SK-N-SH (cell line): ENCODE measurements at regions not wholly inside any gene's neighbourhood (a gene's known extent, or its start where the extent isn't known, plus 50 kb on each side); places are given as distances from the start of the nearest gene placed in this dataset.

Experiments
- CTCF ChIA-PET: fragments of 300-600, 350-600 bp; formaldehyde crosslinking; extraction: SDS; loops from one replicate; lab custom pipeline; 2021; lab: Yijun Ruan, JAX
- POLR2A ChIA-PET: fragments of 350-600 bp; sonication (Branson Sonifier 250); formaldehyde crosslinking; extraction: SDS; loops from one replicate; lab custom pipeline; 2020; ENCODE audit warnings: antibody characterized with exemption, inconsistent platforms; lab: Yijun Ruan, JAX
- DNase-seq: peaks from one replicate; pipeline ENCODE4 v3.0.0; 2012
- H2AFZ ChIP-seq: fragments of 200-600 bp; sonication (generic); 2 replicates; pipeline ENCODE4 v1.8.1; 2016; ENCODE audit warnings: antibody characterized with exemption, mild to moderate bottlenecking, low read depth
- H3F3A ChIP-seq: fragments of 200-600 bp; sonication (generic); replicated peaks from 2 replicates; pipeline ENCODE3; 2016; ENCODE audit warnings: antibody characterized with exemption, mild to moderate bottlenecking; ENCODE audit not compliant: insufficient read depth
- H3K27ac ChIP-seq, 2 experiments: fragments of 200-500 bp in 1 of 2; fragments of 200-600 bp in 1 of 2; sonication (Bioruptor generic) in 1 of 2; sonication (generic), shearing (Covaris generic) in 1 of 2; 2 replicates each; pipeline versions ENCODE4 v1.5.1 to v1.6.1; 2014 to 2016; ENCODE audit warnings: low read depth in 2 of 2, inconsistent platforms in 1 of 2, low read length in 1 of 2, mild to moderate bottlenecking in 1 of 2, mixed read lengths in 1 of 2
- H3K27me3 ChIP-seq: fragments of 200-600 bp; sonication (generic), shearing (Covaris generic); 2 replicates; pipeline ENCODE4 v1.6.1; 2016; ENCODE audit warnings: mixed run types; ENCODE audit not compliant: insufficient read depth
- H3K36me3 ChIP-seq, 2 experiments: fragments of 200-500 bp in 1 of 2; fragments of 200-600 bp in 1 of 2; sonication (Bioruptor generic) in 1 of 2; sonication (generic) in 1 of 2; replicated peaks in 1 of 2; 2 replicates each; pipeline versions ENCODE3 to v1.5.1; 2014 to 2016; ENCODE audit warnings: low read length in 1 of 2, mild to moderate bottlenecking in 1 of 2; ENCODE audit not compliant: insufficient read depth in 2 of 2, control insufficient read depth in 1 of 2
- H3K4me1 ChIP-seq, 2 experiments: fragments of 200-500 bp in 1 of 2; fragments of 200-600 bp in 1 of 2; sonication (Bioruptor generic) in 1 of 2; sonication (generic), shearing (Covaris generic) in 1 of 2; 2 replicates each; pipeline versions ENCODE4 v1.5.1 to v1.6.1; 2014 to 2016; ENCODE audit warnings: low read depth in 1 of 2, low read length in 1 of 2, mixed run types in 1 of 2; ENCODE audit not compliant: insufficient read depth in 2 of 2, control insufficient read depth in 1 of 2
- H3K4me2 ChIP-seq: fragments of 200-600 bp; sonication (generic), shearing (Covaris generic); 2 replicates; pipeline ENCODE4 v1.6.1; 2017; ENCODE audit warnings: mixed run types
- H3K4me3 ChIP-seq, 2 experiments: fragments of 200-500 bp in 1 of 2; fragments of 200-600 bp in 1 of 2; sonication (Bioruptor generic) in 1 of 2; sonication (generic), shearing (Covaris generic) in 1 of 2; 2 replicates each; pipeline versions ENCODE4 v1.5.1 to v1.8.1; 2014 to 2016; ENCODE audit warnings: low read depth in 2 of 2, inconsistent platforms in 1 of 2, low read length in 1 of 2, mild to moderate bottlenecking in 1 of 2, mixed read lengths in 1 of 2, moderate library complexity in 1 of 2
- H3K79me2 ChIP-seq: fragments of 200-600 bp; sonication (generic); 2 replicates; pipeline ENCODE4 v1.8.1; 2017; ENCODE audit warnings: mild to moderate bottlenecking; ENCODE audit not compliant: insufficient read depth
- H3K9ac ChIP-seq: fragments of 200-600 bp; sonication (generic); 2 replicates; pipeline ENCODE4 v1.6.1; 2017; ENCODE audit warnings: mixed run types
- H3K9me2 ChIP-seq: fragments of 200-600 bp; sonication (generic); 2 replicates; pipeline ENCODE4 v1.6.1; 2017; ENCODE audit warnings: mixed run types
- H3K9me3 ChIP-seq: fragments of 200-600 bp; sonication (generic); 2 replicates; pipeline ENCODE4 v1.6.1; 2017; ENCODE audit warnings: mixed run types, mild to moderate bottlenecking, moderate library complexity
- H4K20me1 ChIP-seq: fragments of 200-600 bp; sonication (generic); 2 replicates; pipeline ENCODE4 v1.6.1; 2017; ENCODE audit warnings: mild to moderate bottlenecking, mixed run types; ENCODE audit not compliant: insufficient read depth
- CHD2 ChIP-seq: fragments of 150-350 bp; IDR thresholded peaks from 2 replicates; pipeline ENCODE4 v1.6.1; 2018; ENCODE audit warnings: low read length; ENCODE audit not compliant: partially characterized antibody
- EP300 ChIP-seq, 2 experiments: IDR thresholded peaks; 2 replicates each; pipeline versions ENCODE4 v1.4.0 to v1.6.1; 2012; ENCODE audit warnings: borderline replicate concordance in 1 of 2, low read depth in 1 of 2, low read length in 1 of 2
- EZH2phosphoT487 ChIP-seq: fragments of 200-600 bp; sonication (generic); IDR thresholded peaks from 2 replicates; pipeline ENCODE4 v1.6.1; 2017; ENCODE audit warnings: low read depth, mixed run types, mild to moderate bottlenecking, antibody characterized with exemption, moderate library complexity, borderline replicate concordance
- FOSL2 ChIP-seq: IDR thresholded peaks from 2 replicates; pipeline ENCODE4 v1.4.0; 2012; ENCODE audit warnings: low read depth, mild to moderate bottlenecking, moderate library complexity, borderline replicate concordance
- FOXJ3 ChIP-seq: sonication (generic); formaldehyde crosslinking; IDR thresholded peaks from 2 replicates; pipeline ENCODE4 v1.5.1; 2020; ENCODE audit warnings: mild to moderate bottlenecking, missing genetic modification reagents
- FOXM1 ChIP-seq: IDR thresholded peaks from 2 replicates; pipeline ENCODE4 v1.4.0; 2012; ENCODE audit warnings: low read depth, mild to moderate bottlenecking
- GABPA ChIP-seq: IDR thresholded peaks from 2 replicates; pipeline ENCODE4 v1.4.0; 2012; ENCODE audit warnings: low read depth, mild to moderate bottlenecking
- GATA2 ChIP-seq: sonication (generic); formaldehyde crosslinking; IDR thresholded peaks from 2 replicates; pipeline ENCODE4 v1.5.0; 2020; ENCODE audit warnings: mild to moderate bottlenecking, missing genetic modification reagents
- JUND ChIP-seq: IDR thresholded peaks from 2 replicates; pipeline ENCODE4 v1.4.0; 2012
- MXI1 ChIP-seq: IDR thresholded peaks from 2 replicates; pipeline ENCODE4 v1.6.1; 2012; ENCODE audit warnings: mild to moderate bottlenecking, low read depth, low read length, improper control_type of control experiment
- NFIC ChIP-seq: IDR thresholded peaks from 2 replicates; pipeline ENCODE4 v1.4.0; 2012; ENCODE audit warnings: borderline replicate concordance
- RCOR1 ChIP-seq: fragments of 150-350 bp; IDR thresholded peaks from 2 replicates; pipeline ENCODE4 v1.6.1; 2017; ENCODE audit warnings: antibody characterized with exemption, low read length
- RFX5 ChIP-seq: IDR thresholded peaks from 2 replicates; pipeline ENCODE4 v1.6.1; 2012; ENCODE audit warnings: mild to moderate bottlenecking, improper control_type of control experiment, low read length
- SMC3 ChIP-seq: IDR thresholded peaks from 2 replicates; pipeline ENCODE4 v1.6.1; 2012; ENCODE audit warnings: low read depth, low read length, improper control_type of control experiment
- TAF1 ChIP-seq: IDR thresholded peaks from 2 replicates; pipeline ENCODE4 v1.6.1; 2012; ENCODE audit warnings: low read depth, mild to moderate bottlenecking, low read length, moderate library complexity, borderline replicate concordance
- TCF12 ChIP-seq: IDR thresholded peaks from 2 replicates; pipeline ENCODE4 v1.4.0; 2012
- TEAD4 ChIP-seq: IDR thresholded peaks from 2 replicates; pipeline ENCODE4 v1.4.0; 2012; ENCODE audit warnings: mild to moderate bottlenecking, borderline replicate concordance; ENCODE audit not compliant: insufficient read depth
- YY1 ChIP-seq: IDR thresholded peaks from 2 replicates; pipeline ENCODE4 v1.4.0; 2012; ENCODE audit warnings: low read depth, mild to moderate bottlenecking
- TF ChIP-seq, protein P1 (sequence below): IDR thresholded peaks from 2 replicates; pipeline ENCODE4 v1.4.0; 2012; ENCODE audit warnings: low read depth
- TF ChIP-seq, protein P2 (sequence below): fragments of 200-600 bp; sonication (generic); IDR thresholded peaks from 2 replicates; pipeline ENCODE4 v1.6.1; 2017; ENCODE audit warnings: antibody characterized with exemption, mild to moderate bottlenecking, moderate library complexity
- TF ChIP-seq, protein P3 (sequence below): IDR thresholded peaks from 2 replicates; pipeline ENCODE4; 2012
- TF ChIP-seq, protein P4 (sequence below): IDR thresholded peaks from 2 replicates; pipeline ENCODE4 v1.4.0; 2012; ENCODE audit warnings: low read depth, borderline replicate concordance
- TF ChIP-seq, protein P5 (sequence below): IDR thresholded peaks from 2 replicates; pipeline ENCODE4 v1.4.0; 2012; ENCODE audit warnings: low read depth, borderline replicate concordance

DNA sequence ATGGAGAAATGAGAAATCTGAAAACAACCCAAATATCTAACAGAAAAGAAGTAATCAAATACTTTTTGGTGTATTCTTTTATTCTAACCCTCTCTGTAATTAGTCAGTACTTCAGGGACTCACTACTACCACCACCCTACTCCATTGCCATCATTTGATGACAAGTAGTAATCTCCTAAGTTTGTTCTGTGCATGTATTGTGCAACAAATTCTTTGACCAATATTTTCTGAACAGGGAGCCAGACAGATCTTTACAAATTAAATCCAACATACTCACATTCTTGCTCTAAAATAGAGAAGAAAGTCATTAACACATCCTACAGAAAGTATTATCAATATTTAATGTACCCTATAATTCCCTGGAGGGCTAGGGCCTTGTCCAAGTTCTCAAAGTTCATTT, 1416.4 kb downstream of the DSC3 start:
- H3K9me3 ChIP-seq: no peaks in the 10 kb centered on the region
- H3K4me2 ChIP-seq: no peak overlapping the region
- ChIA-PET CTCF (no interaction called here), POLR2A (no interaction called here)
- no peaks in the 10 kb centered on the region for H3K79me2 ChIP-seq
- H3K36me3 ChIP-seq: no peaks in the 10 kb centered on the region
- no peak overlapping the region for H2AFZ ChIP-seq
- H3K4me1 ChIP-seq: peaks cover 0 to 4% of the 10 kb centered on the region in 2 experiments; a peak in 1 of 4 replicates
- TF ChIP-seq NFIC (no peak), CHD2 (no peak), YY1 (no peak), JUND (no peak), MXI1 (no peak), RCOR1 (no peak), FOSL2 (no peak), FOXM1 (no peak)
- TF ChIP-seq, protein P1, sequence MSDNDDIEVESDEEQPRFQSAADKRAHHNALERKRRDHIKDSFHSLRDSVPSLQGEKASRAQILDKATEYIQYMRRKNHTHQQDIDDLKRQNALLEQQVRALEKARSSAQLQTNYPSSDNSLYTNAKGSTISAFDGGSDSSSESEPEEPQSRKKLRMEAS: no peak
- TF ChIP-seq, protein P2, sequence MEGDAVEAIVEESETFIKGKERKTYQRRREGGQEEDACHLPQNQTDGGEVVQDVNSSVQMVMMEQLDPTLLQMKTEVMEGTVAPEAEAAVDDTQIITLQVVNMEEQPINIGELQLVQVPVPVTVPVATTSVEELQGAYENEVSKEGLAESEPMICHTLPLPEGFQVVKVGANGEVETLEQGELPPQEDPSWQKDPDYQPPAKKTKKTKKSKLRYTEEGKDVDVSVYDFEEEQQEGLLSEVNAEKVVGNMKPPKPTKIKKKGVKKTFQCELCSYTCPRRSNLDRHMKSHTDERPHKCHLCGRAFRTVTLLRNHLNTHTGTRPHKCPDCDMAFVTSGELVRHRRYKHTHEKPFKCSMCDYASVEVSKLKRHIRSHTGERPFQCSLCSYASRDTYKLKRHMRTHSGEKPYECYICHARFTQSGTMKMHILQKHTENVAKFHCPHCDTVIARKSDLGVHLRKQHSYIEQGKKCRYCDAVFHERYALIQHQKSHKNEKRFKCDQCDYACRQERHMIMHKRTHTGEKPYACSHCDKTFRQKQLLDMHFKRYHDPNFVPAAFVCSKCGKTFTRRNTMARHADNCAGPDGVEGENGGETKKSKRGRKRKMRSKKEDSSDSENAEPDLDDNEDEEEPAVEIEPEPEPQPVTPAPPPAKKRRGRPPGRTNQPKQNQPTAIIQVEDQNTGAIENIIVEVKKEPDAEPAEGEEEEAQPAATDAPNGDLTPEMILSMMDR: no peak
- TF ChIP-seq, protein P3, sequence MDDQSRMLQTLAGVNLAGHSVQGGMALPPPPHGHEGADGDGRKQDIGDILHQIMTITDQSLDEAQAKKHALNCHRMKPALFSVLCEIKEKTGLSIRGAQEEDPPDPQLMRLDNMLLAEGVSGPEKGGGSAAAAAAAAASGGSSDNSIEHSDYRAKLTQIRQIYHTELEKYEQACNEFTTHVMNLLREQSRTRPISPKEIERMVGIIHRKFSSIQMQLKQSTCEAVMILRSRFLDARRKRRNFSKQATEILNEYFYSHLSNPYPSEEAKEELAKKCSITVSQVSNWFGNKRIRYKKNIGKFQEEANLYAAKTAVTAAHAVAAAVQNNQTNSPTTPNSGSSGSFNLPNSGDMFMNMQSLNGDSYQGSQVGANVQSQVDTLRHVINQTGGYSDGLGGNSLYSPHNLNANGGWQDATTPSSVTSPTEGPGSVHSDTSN: no peak
- no peak overlapping the region for H3K4me3 ChIP-seq
- no peak overlapping the region for H3K9ac ChIP-seq
- no peak overlapping the region for H3K27ac ChIP-seq
- DNase-seq: no peak
- no peaks in the 10 kb centered on the region for H3F3A ChIP-seq
- no peaks in the 10 kb centered on the region for H4K20me1 ChIP-seq
- no peaks in the 10 kb centered on the region for H3K9me2 ChIP-seq
- no peaks in the 10 kb centered on the region for H3K27me3 ChIP-seq

DNA sequence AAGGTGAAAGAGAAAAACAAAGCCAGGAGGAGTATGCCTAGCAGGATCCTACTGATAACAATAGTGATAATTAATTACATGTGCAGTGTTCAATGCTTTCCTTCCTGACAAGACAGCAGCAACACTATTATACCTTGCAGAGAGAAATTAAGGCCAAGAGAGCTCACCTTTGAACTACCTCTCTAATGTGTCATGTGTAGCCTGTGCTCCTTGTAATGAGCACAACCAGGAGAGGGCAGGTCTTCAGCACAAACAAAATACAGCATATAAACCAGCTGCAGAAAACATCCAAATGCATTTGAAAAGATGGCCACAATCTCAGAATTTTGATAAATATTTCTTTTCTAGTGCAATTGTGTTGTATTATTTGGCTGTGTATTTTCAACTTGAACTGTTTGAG, 1425.7 kb downstream of the DSC3 start:
- no peaks in the 10 kb centered on the region for H3K79me2 ChIP-seq
- no peaks in the 10 kb centered on the region for H3K27me3 ChIP-seq
- H4K20me1 ChIP-seq: no peaks in the 10 kb centered on the region
- H3K4me3 ChIP-seq: no peak overlapping the region
- H3K4me2 ChIP-seq: no peak overlapping the region
- H3K27ac ChIP-seq: no peak overlapping the region
- ChIA-PET CTCF (no interaction called here), POLR2A (no interaction called here)
- no peak overlapping the region for H2AFZ ChIP-seq
- H3K4me1 ChIP-seq: no peaks in the 10 kb centered on the region
- no peak overlapping the region for H3K9ac ChIP-seq
- H3F3A ChIP-seq: no peaks in the 10 kb centered on the region
- TF ChIP-seq GATA2 (CRISPR knock-in tag) (no peak), RFX5 (no peak), FOXJ3 (CRISPR knock-in tag) (no peak), EZH2phosphoT487 (no peak), SMC3 (no peak), TEAD4 (no peak), NFIC (no peak), TAF1 (no peak), EP300 (IDR thresholded peaks at IDR 0.05; ENCODE audit: borderline replicate concordance in 1 of 2, low read depth in 1 of 2, low read length in 1 of 2) (no peak), TCF12 (no peak), GABPA (no peak)
- TF ChIP-seq, protein P1: no peak
- TF ChIP-seq, protein P4, sequence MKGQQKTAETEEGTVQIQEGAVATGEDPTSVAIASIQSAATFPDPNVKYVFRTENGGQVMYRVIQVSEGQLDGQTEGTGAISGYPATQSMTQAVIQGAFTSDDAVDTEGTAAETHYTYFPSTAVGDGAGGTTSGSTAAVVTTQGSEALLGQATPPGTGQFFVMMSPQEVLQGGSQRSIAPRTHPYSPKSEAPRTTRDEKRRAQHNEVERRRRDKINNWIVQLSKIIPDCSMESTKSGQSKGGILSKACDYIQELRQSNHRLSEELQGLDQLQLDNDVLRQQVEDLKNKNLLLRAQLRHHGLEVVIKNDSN: no peak
- TF ChIP-seq, protein P5, sequence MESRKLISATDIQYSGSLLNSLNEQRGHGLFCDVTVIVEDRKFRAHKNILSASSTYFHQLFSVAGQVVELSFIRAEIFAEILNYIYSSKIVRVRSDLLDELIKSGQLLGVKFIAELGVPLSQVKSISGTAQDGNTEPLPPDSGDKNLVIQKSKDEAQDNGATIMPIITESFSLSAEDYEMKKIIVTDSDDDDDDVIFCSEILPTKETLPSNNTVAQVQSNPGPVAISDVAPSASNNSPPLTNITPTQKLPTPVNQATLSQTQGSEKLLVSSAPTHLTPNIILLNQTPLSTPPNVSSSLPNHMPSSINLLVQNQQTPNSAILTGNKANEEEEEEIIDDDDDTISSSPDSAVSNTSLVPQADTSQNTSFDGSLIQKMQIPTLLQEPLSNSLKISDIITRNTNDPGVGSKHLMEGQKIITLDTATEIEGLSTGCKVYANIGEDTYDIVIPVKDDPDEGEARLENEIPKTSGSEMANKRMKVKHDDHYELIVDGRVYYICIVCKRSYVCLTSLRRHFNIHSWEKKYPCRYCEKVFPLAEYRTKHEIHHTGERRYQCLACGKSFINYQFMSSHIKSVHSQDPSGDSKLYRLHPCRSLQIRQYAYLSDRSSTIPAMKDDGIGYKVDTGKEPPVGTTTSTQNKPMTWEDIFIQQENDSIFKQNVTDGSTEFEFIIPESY: no peak
- no peak for DNase-seq
- no peaks in the 10 kb centered on the region for H3K36me3 ChIP-seq
- no peaks in the 10 kb centered on the region; the same call in 1 of the 2 replicates for H3K9me3 ChIP-seq
- H3K9me2 ChIP-seq: no peaks in the 10 kb centered on the region
